HUDEP-2 (cell line): ENCODE measurements at regions not wholly inside any gene's neighbourhood (a gene's known extent, or its start where the extent isn't known, plus 50 kb on each side); places are given as distances from the start of the nearest gene placed in this dataset.

Source experiments
- DNase-seq, 76 experiments: peaks; one replicate each; lab custom pipeline; 2025; ENCODE audit not compliant: unreplicated experiment in 76 of 76; lab: John Stamatoyannopoulos, UW

DNA sequence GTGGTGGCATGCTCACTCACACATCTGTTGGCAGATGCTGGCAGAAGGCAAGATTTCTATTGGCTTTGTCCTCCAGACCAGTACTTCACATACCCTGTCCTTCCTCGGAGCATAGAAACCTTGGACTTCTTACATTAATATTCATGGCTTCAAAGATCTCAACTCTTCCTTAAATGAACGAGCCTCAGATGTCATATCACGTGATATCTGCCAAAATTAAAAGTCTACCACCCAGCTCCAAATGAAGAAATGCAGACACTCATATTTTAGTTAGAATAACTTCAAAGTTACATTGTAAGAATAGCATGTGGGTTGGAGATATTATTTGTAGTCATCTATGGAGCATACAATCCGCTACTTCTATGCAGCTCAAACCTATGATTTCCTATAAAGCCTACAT is 1994.9 kb downstream of the NCAM2 start:
- no peak for DNase-seq

DNA sequence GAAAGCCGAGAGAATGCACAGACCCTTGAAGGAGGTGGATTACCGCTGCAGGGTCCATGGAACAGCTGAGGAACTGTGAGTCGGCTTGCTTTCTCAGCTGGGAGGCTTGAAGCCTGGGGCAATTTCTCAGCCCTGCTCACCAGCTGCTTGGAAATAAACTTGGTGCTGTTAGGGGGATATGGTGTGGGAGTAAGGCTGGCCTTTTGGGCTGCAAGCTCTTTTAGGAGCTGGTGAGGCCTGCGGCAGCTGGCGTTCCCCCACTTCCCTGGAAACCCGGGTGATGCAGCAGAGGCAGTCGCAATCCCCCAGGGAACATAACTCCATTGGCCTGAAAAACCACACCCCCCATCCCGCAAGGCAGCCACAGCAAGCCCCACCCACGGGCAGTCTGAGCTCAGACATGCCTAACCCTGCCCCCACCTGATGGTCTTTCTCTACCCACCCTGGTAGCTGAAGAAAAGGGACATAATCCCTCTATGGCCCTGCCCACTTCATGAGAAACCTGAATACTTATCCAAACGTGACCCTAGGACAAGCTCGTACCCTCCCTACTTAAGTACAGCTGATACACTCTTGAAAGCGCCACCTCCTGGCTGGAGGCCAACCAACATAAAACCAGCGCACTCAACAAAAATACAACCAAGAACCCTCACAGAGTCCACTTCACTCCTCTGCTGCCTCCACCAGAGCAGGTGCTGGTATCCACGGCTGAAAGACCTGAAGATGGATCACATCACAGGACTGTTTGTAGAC is 1995.8 kb downstream of the NCAM2 start:
- no peak for DNase-seq

DNA sequence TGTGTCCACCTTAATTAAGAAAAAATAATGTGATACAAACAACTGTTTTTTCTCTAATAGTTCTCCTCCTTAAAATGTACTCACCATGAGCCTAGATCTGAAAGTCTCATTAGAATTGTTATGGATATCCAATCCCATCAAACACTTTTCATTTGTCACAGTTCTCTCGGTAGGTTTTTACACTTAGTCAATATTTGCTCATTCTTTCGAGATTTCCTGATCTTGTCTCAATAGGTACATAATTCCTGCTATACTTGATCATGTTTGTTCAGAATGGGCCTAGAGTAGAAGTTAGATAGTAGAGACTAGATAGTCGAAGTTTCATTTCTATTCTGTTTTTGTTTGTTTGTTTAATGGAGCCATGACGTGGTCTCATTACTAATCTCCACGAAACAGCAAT is 2005.7 kb downstream of the NCAM2 start:
- DNase-seq: no peak

DNA sequence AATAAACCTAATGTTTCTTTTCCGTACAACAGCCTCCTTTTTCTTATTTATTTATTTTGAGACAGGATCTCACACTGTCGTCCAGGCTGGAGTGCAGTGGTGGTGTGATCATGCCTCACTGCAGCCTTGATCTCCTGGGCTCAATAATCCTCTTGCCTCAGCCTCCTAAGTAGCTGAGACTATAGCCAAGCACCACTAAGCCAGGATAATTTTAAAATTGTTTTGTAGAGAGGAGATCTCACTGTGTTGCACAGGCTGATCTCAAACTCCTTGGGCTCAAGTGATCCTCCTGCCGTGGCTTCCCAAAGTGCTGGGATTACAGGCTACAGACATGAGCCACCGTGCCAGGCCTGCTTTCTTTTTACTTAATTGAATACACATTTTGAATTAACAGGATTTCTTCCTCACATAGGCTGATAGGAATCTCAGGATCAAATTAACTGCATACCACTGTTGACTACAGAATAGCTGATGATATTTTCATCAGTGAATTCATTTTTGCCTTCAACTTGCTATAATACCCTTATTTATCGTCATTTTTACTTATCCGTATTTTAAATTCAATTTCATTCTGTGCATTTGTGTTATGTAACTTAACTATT is 2010.5 kb downstream of the NCAM2 start:
- no peak for DNase-seq

DNA sequence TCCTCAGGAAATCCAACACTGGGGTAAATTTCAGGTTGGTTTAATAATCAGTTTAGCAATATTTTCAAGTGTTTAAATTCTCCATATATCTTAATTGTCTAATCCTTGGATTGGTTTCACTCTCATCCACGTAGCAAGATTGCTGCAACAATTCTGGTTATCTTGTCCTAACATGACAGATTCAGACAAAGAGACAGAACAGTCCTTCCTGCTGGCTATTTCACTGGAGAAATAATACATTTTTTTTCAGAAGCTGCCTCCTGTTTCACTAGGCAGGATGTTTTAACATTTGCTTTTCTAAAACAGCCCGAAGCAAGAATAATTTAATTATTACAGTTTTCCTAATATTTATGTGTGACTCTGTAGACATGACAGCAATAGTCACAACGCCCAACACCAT is 2011.2 kb downstream of the NCAM2 start:
- DNase-seq: no peak

DNA sequence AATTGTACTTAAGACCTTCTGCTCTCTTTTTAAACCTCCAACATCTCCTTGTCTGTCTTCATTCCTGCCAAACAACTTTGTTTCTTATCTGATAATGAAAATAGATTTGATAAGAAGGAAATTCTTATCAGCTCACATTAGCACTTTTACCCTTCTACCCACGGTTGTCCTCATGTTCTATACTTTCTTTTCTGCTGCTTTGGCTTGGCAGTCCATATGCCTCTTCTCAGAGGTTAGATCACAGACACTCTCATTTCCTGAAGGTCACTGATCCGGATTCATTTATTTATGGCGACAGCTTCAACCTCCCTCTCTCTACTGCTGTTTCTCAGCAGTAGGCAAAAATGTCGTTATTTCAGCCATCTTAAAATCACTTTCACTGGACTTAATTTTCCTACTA is 2015.8 kb downstream of the NCAM2 start:
- DNase-seq: no peak

DNA sequence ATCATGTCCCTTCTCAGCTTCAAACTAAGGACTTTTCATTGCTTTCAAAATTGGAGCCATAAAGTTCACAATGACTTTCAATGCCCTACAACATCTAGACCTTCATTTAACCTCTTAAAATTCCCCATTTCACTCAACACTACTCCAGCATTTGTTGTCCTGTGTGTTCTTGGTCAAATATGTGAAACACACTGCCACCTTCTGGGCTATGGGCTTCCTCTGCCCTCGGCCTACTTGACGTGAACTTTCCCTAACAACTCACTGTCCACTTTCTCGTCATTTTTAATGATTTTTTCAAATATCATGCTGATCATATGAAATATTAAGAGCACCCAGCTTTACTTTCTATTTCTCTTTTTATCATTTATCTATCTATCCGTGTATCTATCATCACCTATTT is 2018.4 kb downstream of the NCAM2 start:
- DNase-seq: peak in 6 of 76 experiments; percentile 16 to 38 (median 24)

DNA sequence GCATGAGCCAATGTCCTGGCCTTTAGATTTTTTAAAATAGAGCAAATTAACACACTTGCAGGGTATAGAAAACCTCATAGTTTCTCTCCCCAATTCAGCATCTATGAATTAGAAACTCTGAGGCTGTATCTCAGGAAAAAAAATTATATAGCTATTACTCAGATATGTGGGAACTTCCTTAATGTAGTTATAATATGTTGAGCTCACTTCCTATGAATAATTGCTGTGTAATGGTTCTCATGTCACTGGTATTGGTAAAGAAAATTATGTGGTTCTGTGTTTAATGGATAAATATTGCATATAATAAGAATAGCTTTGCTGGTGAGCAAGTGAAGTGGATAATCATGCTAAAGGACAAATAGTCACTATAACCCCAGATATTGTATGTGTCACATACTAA is 2019.8 kb downstream of the NCAM2 start:
- no peak for DNase-seq

DNA sequence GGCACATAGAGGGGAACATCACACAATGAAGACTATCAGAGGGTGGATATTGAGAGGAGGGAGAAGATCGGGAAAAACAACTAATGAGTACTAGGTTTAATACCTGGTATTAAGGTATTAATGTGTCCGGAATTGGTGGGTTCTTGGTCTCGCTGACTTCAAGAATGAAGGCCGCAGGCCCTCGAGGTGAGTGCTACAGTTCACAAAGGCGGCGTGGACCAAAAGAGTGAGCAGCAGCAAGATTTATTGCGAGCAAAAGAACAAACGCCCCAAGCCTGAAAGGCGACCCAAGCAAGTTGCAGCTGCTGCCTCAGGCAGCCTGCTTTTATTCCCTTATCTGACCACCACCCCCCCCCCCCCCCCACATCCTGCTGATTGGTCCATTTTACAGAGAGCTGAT is 2022.8 kb downstream of the NCAM2 start:
- no peak for DNase-seq

DNA sequence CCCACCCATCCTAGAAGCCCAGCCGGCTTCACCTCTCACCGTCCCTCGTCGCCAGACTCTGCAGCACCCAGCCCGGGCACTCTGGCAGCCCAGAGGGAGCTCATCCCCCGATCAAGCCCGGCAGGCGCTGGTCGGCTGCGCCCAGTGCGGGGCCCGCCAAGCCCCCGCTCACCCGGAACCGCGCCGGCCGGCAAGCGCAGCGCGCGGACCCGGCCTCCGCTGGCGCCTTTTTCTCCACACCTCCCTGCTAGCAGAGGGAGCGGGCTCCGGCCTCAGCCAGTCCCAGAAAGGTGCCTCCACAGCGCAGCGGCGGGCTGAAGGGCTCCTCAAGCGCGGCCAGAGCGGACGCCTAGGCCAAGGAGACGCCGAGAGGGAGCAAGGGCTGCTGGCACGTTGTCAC is 2023.3 kb downstream of the NCAM2 start:
- DNase-seq: no peak

DNA sequence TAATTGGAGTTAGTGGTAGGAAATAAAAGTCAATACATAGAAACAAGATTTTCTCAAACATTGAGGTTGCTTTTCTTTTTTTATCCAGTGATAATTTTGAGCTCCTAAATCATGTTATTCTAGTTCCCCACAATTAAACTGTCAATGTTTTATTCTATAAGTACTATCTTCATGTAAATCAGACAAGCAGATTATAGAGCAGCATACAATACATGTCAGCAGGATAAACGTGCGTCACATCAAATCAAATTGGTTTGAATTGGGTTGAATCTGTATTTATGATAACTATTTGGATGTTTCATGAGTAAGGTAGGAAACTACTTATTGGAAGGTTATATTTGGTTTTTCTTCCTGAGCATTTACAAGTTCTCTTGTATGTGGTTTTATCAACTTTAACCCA is 2028.7 kb downstream of the NCAM2 start:
- no peak for DNase-seq

DNA sequence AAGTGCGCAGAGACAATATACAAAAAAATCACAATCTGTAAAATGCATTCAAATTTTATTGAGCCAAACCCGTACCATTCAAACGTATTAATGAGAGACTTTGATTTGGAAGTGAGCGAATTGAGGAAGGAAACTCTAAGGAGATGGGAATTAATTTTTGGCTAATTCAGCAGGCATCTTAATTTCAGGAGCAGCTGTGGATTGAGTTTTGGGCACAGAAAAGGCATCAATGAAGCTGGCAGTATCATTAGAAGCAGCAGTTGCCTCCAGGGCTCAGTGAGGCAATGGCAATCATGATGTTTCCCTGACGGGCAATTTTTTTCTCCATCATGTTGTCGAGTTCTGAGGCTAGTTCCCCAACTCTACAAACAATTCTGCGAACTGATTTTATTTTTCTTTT is 2041.6 kb downstream of the NCAM2 start:
- DNase-seq: no peak

DNA sequence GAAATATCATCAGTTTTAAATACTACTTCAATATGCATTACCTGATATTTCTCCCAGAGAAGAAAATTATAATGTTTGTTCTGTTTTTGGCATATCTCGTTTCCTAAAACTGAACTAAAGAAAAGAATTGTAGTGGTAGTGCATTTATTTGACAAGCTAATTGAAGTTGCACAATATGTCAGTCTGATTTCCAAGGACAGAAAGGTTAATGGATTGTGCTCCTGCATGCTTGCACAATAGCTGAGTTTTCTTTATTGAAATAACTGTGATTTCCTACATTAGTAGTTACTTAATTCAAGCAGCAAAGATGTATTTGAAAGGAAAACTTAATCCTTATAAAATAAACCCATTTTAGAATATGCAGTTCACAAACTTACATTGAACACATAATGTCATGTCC is 2047.7 kb downstream of the NCAM2 start:
- DNase-seq: no peak

DNA sequence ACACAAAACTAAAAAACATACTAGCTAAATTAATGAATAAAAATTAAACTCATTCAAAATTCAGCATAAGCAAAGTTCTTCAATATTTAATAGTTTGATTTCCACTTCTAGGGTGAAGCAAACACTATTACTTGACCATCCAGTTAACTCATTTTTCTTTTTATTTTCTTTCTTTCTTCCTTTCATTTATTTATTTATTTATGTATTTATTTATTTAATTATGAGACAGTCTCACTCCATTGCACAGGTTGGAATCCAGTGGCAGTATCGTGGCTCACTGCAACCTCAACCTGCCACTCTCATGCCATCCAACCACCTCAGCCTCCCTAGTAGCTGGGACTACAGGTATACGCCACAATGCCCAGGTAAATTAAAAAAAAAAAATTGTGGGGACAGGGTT is 2069.5 kb downstream of the NCAM2 start:
- no peak for DNase-seq

DNA sequence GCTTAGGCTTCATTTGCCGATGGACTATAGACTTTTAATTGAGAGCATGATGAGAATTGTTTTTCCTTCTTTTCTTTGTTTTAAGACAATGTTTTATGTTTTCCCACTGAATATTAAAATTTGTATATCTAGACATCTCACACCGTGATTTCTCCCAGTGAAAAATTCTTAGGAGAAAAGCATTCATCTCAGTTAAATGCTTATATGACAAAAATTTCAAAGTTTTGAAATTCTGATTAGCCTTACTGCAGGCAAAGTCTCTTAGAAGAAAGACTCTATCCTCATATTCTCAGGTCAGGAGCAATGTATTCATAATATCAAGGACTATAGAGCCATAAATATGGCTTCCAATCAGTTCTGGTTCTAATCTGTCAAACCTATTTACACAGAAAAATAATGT is 2085.0 kb downstream of the NCAM2 start:
- no peak for DNase-seq

DNA sequence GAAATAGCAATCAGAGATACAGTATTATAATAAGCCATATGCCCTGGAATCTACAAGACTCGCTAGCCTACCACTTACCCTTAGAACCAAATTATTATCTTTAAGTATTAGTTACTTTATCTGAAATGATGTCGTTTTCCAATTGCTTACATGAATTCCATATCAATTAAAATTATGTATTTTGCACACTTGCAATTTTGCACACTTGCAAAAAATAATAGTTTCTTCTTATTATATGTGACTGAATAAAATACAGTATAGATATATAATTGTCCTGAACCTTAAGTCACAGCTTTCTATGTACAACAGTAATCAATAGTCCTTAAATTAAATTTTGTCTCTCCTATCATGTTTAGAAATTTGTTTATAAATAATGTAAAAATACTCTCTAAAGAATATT is 2095.1 kb downstream of the NCAM2 start:
- no peak for DNase-seq

DNA sequence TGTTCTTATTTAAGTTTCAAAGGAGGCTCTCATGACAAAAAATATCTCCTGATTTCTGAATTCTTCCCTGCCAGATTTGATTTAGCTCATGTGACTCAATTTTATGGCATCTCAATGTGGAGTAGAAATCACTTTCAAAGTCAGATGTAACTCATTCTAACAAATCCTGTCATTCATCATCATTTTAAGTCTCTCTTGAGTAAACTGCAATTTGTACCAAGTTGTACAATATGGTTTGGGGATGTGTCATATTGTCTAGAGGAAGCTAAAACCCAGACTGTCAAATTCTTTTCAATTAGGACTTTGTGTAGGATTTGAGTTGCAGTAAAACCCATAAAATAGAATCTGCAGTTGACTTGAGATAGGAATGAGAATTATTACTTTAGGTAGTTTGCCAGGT is 2101.0 kb downstream of the NCAM2 start:
- DNase-seq: no peak

DNA sequence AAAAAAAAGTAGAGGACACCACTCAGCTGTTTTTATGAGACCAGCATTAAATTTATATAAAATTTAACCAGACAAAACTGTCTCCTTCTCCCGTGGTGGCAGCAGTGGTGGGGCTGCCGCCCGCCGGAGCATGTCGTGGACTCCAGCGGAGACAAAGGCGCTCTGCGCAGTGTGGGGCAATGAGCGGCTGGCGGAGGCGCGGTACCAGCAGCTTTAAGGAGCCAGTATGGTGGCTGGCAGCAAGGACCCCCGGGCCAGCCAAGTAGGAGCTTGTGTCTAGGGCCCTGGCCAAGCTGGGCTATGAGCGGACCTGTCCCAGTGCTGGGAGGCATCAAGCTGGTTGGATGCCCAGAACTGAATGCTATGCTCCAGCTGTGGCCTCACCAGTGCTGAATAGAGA is 2102.9 kb downstream of the NCAM2 start:
- no peak for DNase-seq

DNA sequence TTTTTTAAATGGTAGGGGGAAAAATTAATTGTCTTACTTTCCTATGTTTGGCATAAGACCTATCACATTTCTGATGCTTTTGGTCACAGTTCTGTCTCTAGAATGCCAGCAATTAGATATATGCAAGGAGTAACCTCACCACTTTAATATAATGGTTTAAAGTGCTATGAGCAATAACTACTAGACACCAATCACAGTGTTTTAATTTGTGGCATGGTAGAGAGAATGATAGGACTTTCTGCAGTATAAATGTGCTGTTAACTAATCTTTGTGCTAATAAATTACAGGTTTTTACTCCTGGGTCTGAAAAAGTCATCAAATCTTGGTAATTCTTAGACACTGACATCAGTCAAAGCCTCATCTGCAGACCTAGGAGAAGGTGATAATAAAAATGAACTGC is 2110.3 kb downstream of the NCAM2 start:
- no peak for DNase-seq

DNA sequence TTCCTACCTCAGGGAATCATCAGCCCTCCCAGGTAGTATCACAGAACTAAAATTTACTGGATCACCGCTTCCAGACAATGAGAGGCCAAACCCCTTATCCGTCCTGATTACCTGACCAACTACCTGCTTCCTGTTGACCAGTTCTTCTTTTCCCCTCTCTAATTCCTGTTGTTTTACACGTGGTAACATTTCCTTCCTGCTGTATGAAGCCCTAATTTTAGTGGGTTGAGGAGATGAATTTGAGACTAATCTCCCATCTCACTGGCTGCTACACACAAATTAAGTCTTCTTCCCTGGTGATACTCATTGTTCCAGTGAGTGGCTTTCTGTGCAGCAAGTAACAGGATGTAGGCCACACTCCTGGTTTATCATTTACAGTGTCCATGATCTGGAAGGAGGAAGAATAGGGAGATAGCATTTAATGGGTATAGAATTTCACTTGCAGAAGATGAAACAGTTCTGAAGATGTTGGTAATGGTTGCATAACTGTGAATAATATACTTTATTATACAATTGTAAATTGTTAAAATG is 2112.9 kb downstream of the NCAM2 start:
- no peak for DNase-seq

DNA sequence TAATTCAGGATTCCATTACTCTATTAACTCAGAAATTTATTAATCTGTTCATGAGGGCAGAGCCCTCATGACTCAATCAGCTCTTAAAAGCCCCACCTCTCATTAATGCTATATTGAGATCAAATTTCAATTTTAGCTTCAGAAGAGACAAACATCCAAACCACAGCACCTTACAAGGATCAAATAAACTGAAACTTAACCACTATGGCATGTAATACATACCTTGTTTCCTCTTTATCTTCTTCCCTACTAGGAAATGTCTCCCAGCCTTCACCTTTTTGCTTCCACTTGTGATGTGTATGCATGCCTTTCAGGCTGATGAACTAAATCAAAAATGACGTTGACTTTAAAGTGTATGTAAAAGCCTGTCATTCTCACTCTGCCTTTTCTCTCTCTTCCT is 2121.3 kb downstream of the NCAM2 start:
- DNase-seq: no peak

DNA sequence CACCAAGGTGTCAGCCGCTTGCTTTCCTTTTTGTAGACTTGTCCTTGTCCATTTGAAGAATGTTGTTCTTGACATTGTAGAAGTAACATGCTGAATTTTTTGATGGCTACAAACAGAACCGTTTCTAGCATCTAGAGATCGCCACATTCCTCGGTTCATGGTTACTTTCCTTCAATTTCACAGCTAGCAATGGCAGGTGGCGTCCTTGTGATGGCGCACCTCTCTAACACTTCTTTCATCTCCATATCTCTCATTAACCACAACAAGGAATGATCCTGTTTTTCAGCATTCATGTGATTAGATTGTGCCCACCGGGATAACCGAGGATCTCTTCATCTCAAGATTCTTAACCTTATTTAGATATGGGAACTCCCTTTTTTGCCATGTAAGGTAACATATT is 2129.8 kb downstream of the NCAM2 start:
- no peak for DNase-seq

DNA sequence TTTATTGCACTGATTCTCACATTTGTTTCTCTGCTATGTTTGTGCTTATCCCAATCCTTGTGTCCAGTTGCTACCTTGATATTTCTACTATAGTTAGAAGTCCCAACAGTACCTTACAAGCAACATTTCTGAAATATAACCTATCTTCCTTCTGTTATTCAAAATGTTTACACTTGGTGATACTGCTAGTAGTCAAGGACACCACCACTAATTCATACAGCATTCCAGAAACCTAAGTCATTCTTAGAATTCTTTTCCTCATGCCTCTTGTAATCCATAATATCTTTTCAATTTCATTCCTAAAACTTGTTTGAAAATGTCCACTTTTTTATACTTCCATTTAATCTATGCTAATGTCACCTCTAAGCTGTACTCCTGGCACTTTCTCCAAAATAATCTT is 2132.1 kb downstream of the NCAM2 start:
- DNase-seq: no peak
